ENCODE measurements at regions not wholly inside any gene's neighbourhood (a gene's known extent, or its start where the extent isn't known, plus 50 kb on each side); places are given as distances from the start of the nearest gene placed in this dataset.

GRCh38 chr1:87437663-87438295 is 109.1 kb downstream of the LMO4 start:
- TF ChIP-seq CTCF (IDR thresholded peaks at IDR 0.05; ENCODE audit: poor library complexity, severe bottlenecking), result no peak
- ATAC-seq (ENCODE audit: low read depth) (no peak), DNase-seq (ENCODE audit: low spot score) (no peak)

GRCh38 chr1:87439821-87440220 is 111.1 kb downstream of the LMO4 start:
- Histone ChIP-seq H3K4me3 (ENCODE audit: severe bottlenecking) (no peak overlapping the region), H3K4me1 (ENCODE audit: insufficient read depth, poor library complexity, severe bottlenecking) (no peaks in the 10 kb centered on the region), H3K27me3 (ENCODE audit: insufficient read depth, poor library complexity, severe bottlenecking) (no peaks in the 10 kb centered on the region), H3K27ac (ENCODE audit: poor library complexity, severe bottlenecking) (no peak overlapping the region), H3K9me3 (ENCODE audit: severe bottlenecking) (no peaks in the 10 kb centered on the region), H3K36me3 (ENCODE audit: low read depth) (no peaks in the 10 kb centered on the region)
- DNase-seq (ENCODE audit: low spot score) (no peak), ATAC-seq (ENCODE audit: low read depth) (no peak)
- no peak for TF ChIP-seq CTCF (IDR thresholded peaks at IDR 0.05; ENCODE audit: poor library complexity, severe bottlenecking)

More at GRCh38 chr1:87437663-87438295, 109.1 kb downstream of the LMO4 start:
- Histone ChIP-seq H3K27me3 (ENCODE audit: insufficient read depth, poor library complexity, severe bottlenecking) (no peaks in the 10 kb centered on the region), H3K4me3 (ENCODE audit: severe bottlenecking) (no peak overlapping the region), H3K27ac (ENCODE audit: poor library complexity, severe bottlenecking) (no peak overlapping the region), H3K36me3 (ENCODE audit: low read depth) (no peaks in the 10 kb centered on the region), H3K4me1 (ENCODE audit: insufficient read depth, poor library complexity, severe bottlenecking) (no peaks in the 10 kb centered on the region), H3K9me3 (ENCODE audit: severe bottlenecking) (no peaks in the 10 kb centered on the region)

GRCh38 chr1:87449348-87449963 is 120.8 kb downstream of the LMO4 start:
- no peak overlapping the region for H3K27ac ChIP-seq (ENCODE audit: poor library complexity, severe bottlenecking)
- ATAC-seq (ENCODE audit: low read depth), result no peak

GRCh38 chr1:87450136-87450535 is 121.5 kb downstream of the LMO4 start:
- Histone ChIP-seq H3K27ac (ENCODE audit: poor library complexity, severe bottlenecking) (no peak overlapping the region), H3K27me3 (ENCODE audit: insufficient read depth, poor library complexity, severe bottlenecking) (no peaks in the 10 kb centered on the region), H3K36me3 (ENCODE audit: low read depth) (no peaks in the 10 kb centered on the region), H3K4me1 (ENCODE audit: insufficient read depth, poor library complexity, severe bottlenecking) (no peaks in the 10 kb centered on the region), H3K4me3 (ENCODE audit: severe bottlenecking) (no peak overlapping the region), H3K9me3 (ENCODE audit: severe bottlenecking) (no peaks in the 10 kb centered on the region)
- DNase-seq (ENCODE audit: low spot score) (no peak), ATAC-seq (ENCODE audit: low read depth) (no peak)
- no peak for TF ChIP-seq CTCF (IDR thresholded peaks at IDR 0.05; ENCODE audit: poor library complexity, severe bottlenecking)

More at GRCh38 chr1:87449348-87449963, 120.8 kb downstream of the LMO4 start:
- H3K4me1 ChIP-seq (ENCODE audit: insufficient read depth, poor library complexity, severe bottlenecking), result no peaks in the 10 kb centered on the region
- TF ChIP-seq CTCF (IDR thresholded peaks at IDR 0.05; ENCODE audit: poor library complexity, severe bottlenecking), result no peak
- H3K36me3 ChIP-seq (ENCODE audit: low read depth), result no peaks in the 10 kb centered on the region
- H3K9me3 ChIP-seq (ENCODE audit: severe bottlenecking), result no peaks in the 10 kb centered on the region
- H3K4me3 ChIP-seq (ENCODE audit: severe bottlenecking), result no peak overlapping the region
- H3K27me3 ChIP-seq (ENCODE audit: insufficient read depth, poor library complexity, severe bottlenecking), result no peaks in the 10 kb centered on the region
- DNase-seq (ENCODE audit: low spot score), result no peak

Data from RWPE2 (cell line).